H7 (cell line): ENCODE measurements at regions not wholly inside any gene's neighbourhood (a gene's known extent, or its start where the extent isn't known, plus 50 kb on each side); places are given as distances from the start of the nearest gene placed in this dataset.
"Not testable (repeated sequence)": the region's sequence is repeated elsewhere in the genome, so short reads cannot be mapped to it uniquely, and the experiment has no call there.

Source experiments
- DNase-seq: peaks from one replicate; pipeline ENCODE4 v3.0.0; 2012
- H3K27me3 ChIP-seq: 2 replicates; pipeline ENCODE4 v1.6.0; 2011; ENCODE audit warnings: mild to moderate bottlenecking, low read length; ENCODE audit not compliant: control insufficient read depth, insufficient read depth
- H3K36me3 ChIP-seq: replicated peaks from 2 replicates; pipeline ENCODE4 v1.5.1; 2011; ENCODE audit warnings: low read length; ENCODE audit not compliant: control insufficient read depth, insufficient read depth
- H3K4me3 ChIP-seq: 2 replicates; pipeline ENCODE4 v1.5.1; 2011; ENCODE audit warnings: low read depth, mild to moderate bottlenecking, control low read depth, low read length, moderate library complexity; ENCODE audit not compliant: insufficient read depth

- Histone ChIP-seq H3K27me3 (no peaks in the 10 kb centered on the region), H3K36me3 (no peaks in the 10 kb centered on the region), H3K4me3 (no peak overlapping the region)
- DNase-seq, result no peak
Observed at GRCh38 chr2:129009555-129010146, 691.0 kb upstream of the HS6ST1 start.

GRCh38 chr2:129010262-129010661 lies 691.6 kb upstream of the HS6ST1 start:
- no peak for DNase-seq

GRCh38 chr2:129011466-129012061 lies 692.9 kb upstream of the HS6ST1 start:
- H3K4me3 ChIP-seq, result no peak overlapping the region
- H3K36me3 ChIP-seq, result no peaks in the 10 kb centered on the region
- DNase-seq, result no peak
- H3K27me3 ChIP-seq, result no peaks in the 10 kb centered on the region

More at GRCh38 chr2:129010262-129010661, 691.6 kb upstream of the HS6ST1 start:
- Histone ChIP-seq H3K27me3 (no peaks in the 10 kb centered on the region), H3K36me3 (no peaks in the 10 kb centered on the region), H3K4me3 (no peak overlapping the region)

GRCh38 chr2:129014432-129014831 lies 695.8 kb upstream of the HS6ST1 start:
- no peak overlapping the region for H3K4me3 ChIP-seq
- H3K36me3 ChIP-seq, result no peaks in the 10 kb centered on the region
- no peak for DNase-seq
- H3K27me3 ChIP-seq, result no peaks in the 10 kb centered on the region

GRCh38 chr2:129015397-129016285 lies 697.0 kb upstream of the HS6ST1 start:
- no peaks in the 10 kb centered on the region for H3K36me3 ChIP-seq
- H3K27me3 ChIP-seq, result no peaks in the 10 kb centered on the region
- DNase-seq, result no peak

GRCh38 chr2:129016972-129017371 lies 698.3 kb upstream of the HS6ST1 start:
- no peaks in the 10 kb centered on the region for H3K27me3 ChIP-seq
- H3K4me3 ChIP-seq, result no peak overlapping the region
- no peaks in the 10 kb centered on the region for H3K36me3 ChIP-seq
- DNase-seq, result no peak

More at GRCh38 chr2:129015397-129016285, 697.0 kb upstream of the HS6ST1 start:
- H3K4me3 ChIP-seq, result no peak overlapping the region

GRCh38 chr2:129024796-129025195 lies 706.1 kb upstream of the HS6ST1 start:
- DNase-seq, result no peak
- H3K4me3 ChIP-seq, result no peak overlapping the region
- no peaks in the 10 kb centered on the region for H3K36me3 ChIP-seq
- H3K27me3 ChIP-seq, result no peaks in the 10 kb centered on the region

GRCh38 chr2:129035992-129036391 lies 717.3 kb upstream of the HS6ST1 start:
- no peak for DNase-seq

GRCh38 chr2:129043677-129044076 lies 725.0 kb upstream of the HS6ST1 start:
- not testable (repeated sequence) for H3K27me3 ChIP-seq, H3K36me3 ChIP-seq, H3K4me3 ChIP-seq, DNase-seq

More at GRCh38 chr2:129035992-129036391, 717.3 kb upstream of the HS6ST1 start:
- Histone ChIP-seq H3K4me3 (no peak overlapping the region), H3K27me3 (no peaks in the 10 kb centered on the region), H3K36me3 (no peaks in the 10 kb centered on the region)

GRCh38 chr2:129046475-129046874 lies 727.8 kb upstream of the HS6ST1 start:
- not testable (repeated sequence) for DNase-seq, H3K4me3 ChIP-seq, H3K27me3 ChIP-seq, H3K36me3 ChIP-seq

GRCh38 chr2:129050101-129050500 lies 731.4 kb upstream of the HS6ST1 start:
- Histone ChIP-seq H3K27me3 (no peaks in the 10 kb centered on the region), H3K36me3 (no peaks in the 10 kb centered on the region), H3K4me3 (no peak overlapping the region)
- no peak for DNase-seq

GRCh38 chr2:129055242-129055641 lies 736.6 kb upstream of the HS6ST1 start:
- H3K4me3 ChIP-seq, result no peak overlapping the region
- no peaks in the 10 kb centered on the region for H3K36me3 ChIP-seq
- no peaks in the 10 kb centered on the region for H3K27me3 ChIP-seq
- DNase-seq, result no peak

GRCh38 chr2:129055824-129056223 lies 737.2 kb upstream of the HS6ST1 start:
- no peak for DNase-seq
- no peaks in the 10 kb centered on the region for H3K27me3 ChIP-seq
- no peak overlapping the region for H3K4me3 ChIP-seq
- H3K36me3 ChIP-seq, result no peaks in the 10 kb centered on the region

GRCh38 chr2:129056309-129056958 lies 737.8 kb upstream of the HS6ST1 start:
- no peaks in the 10 kb centered on the region for H3K27me3 ChIP-seq
- no peak for DNase-seq
- H3K4me3 ChIP-seq, result no peak overlapping the region
- no peaks in the 10 kb centered on the region for H3K36me3 ChIP-seq
